WTC11 (cell line): ENCODE measurements at regions not wholly inside any gene's neighbourhood (a gene's known extent, or its start where the extent isn't known, plus 50 kb on each side); places are given as distances from the start of the nearest gene placed in this dataset.

Source experiments
- ATAC-seq: fragments of 200-7000 bp; cut with Tn5 transposase; 2 replicates; pipeline ENCODE4 v1.10.0; 2021; ENCODE audit warnings: mild to moderate bottlenecking, moderate library complexity
- CTCF ChIA-PET: fragments of 300-600 bp; sonication (Branson Sonifier 250); formaldehyde crosslinking; loops from one replicate; lab custom pipeline; 2021; ENCODE audit warnings: antibody characterized with exemption; lab: Charles Lee
- POLR2A ChIA-PET: fragments of 350-600 bp; sonication (Branson Sonifier 250); formaldehyde crosslinking; loops from one replicate; lab custom pipeline; 2021; ENCODE audit warnings: antibody characterized with exemption; lab: Charles Lee
- DNase-seq: peaks from one replicate; pipeline ENCODE4 v3.0.0; 2021; ENCODE audit warnings: low spot score
- H3K27ac Mint-ChIP-seq: 2 replicates; pipeline ENCODE4 v1.8.0; 2021; ENCODE audit warnings: mixed read lengths
- H3K27me3 Mint-ChIP-seq: 2 replicates; pipeline ENCODE4 v1.8.0; 2021; ENCODE audit warnings: low read depth, mild to moderate bottlenecking, moderate library complexity, mixed read lengths
- H3K36me3 Mint-ChIP-seq: 2 replicates; pipeline ENCODE4 v1.8.0; 2021; ENCODE audit warnings: mixed read lengths
- H3K4me1 Mint-ChIP-seq: 2 replicates; pipeline ENCODE4 v1.8.0; 2022; ENCODE audit warnings: mixed read lengths
- H3K4me3 Mint-ChIP-seq: 2 replicates; pipeline ENCODE4 v1.8.0; 2021; ENCODE audit warnings: mild to moderate bottlenecking, moderate library complexity, mixed read lengths
- H3K9me3 Mint-ChIP-seq: 2 replicates; pipeline ENCODE4 v1.8.0; 2021; ENCODE audit warnings: mixed read lengths
- ATF1 ChIP-seq: sonication (generic); formaldehyde crosslinking; IDR thresholded peaks from 2 replicates; pipeline ENCODE4 v1.8.1; 2023; ENCODE audit warnings: mild to moderate bottlenecking, moderate library complexity, missing genetic modification reagents
- CDX4 ChIP-seq: fragments of 250-450 bp; sonication (Bioruptor Pico); IDR thresholded peaks from 2 replicates; pipeline ENCODE4 v1.9.0; 2021; ENCODE audit warnings: moderate library complexity, mild to moderate bottlenecking, inconsistent platforms, borderline replicate concordance
- CREB1 ChIP-seq: sonication (generic); formaldehyde crosslinking; IDR thresholded peaks from 2 replicates; pipeline ENCODE4 v1.8.0; 2023; ENCODE audit warnings: mild to moderate bottlenecking, missing genetic modification reagents
- E2F1 ChIP-seq: sonication (generic); formaldehyde crosslinking; IDR thresholded peaks from 2 replicates; pipeline ENCODE4 v1.8.0; 2022; ENCODE audit warnings: mild to moderate bottlenecking, missing genetic modification reagents
- E2F4 ChIP-seq: sonication (generic); formaldehyde crosslinking; IDR thresholded peaks from 2 replicates; pipeline ENCODE4 v1.8.1; 2022; ENCODE audit warnings: low read depth, mild to moderate bottlenecking, moderate library complexity, missing genetic modification reagents, borderline replicate concordance
- ESRRA ChIP-seq: sonication (generic); formaldehyde crosslinking; IDR thresholded peaks from 2 replicates; pipeline ENCODE4 v1.8.1; 2022; ENCODE audit warnings: mild to moderate bottlenecking, missing genetic modification reagents, borderline replicate concordance
- ETV6 ChIP-seq: sonication (generic); formaldehyde crosslinking; IDR thresholded peaks from 2 replicates; pipeline ENCODE4 v1.8.1; 2022; ENCODE audit warnings: mild to moderate bottlenecking, missing genetic modification reagents
- GTF2I ChIP-seq: fragments of 250-450 bp; sonication (Bioruptor Pico); conservative IDR thresholded peaks from 2 replicates; pipeline ENCODE4 v1.4.0; 2021; ENCODE audit warnings: mild to moderate bottlenecking
- HMGA2 ChIP-seq: fragments of 250-450 bp; sonication (Bioruptor Pico); IDR thresholded peaks from 2 replicates; pipeline ENCODE4 v1.4.0; 2021; ENCODE audit warnings: mild to moderate bottlenecking, moderate library complexity
- NR3C1 ChIP-seq: sonication (generic); formaldehyde crosslinking; conservative IDR thresholded peaks from 2 replicates; pipeline ENCODE4 v1.8.1; 2023; ENCODE audit warnings: low read depth, mild to moderate bottlenecking, missing genetic modification reagents
- PRRX2 ChIP-seq: fragments of 250-450 bp; sonication (Bioruptor Pico); IDR thresholded peaks from 2 replicates; pipeline ENCODE4 v1.8.0; 2021; ENCODE audit warnings: mild to moderate bottlenecking
- SOX15 ChIP-seq: fragments of 250-450 bp; sonication (Bioruptor Pico); IDR thresholded peaks from 2 replicates; pipeline ENCODE4 v1.9.0; 2021; ENCODE audit warnings: mild to moderate bottlenecking
- TCF7 ChIP-seq: sonication (generic); formaldehyde crosslinking; IDR thresholded peaks from 2 replicates; pipeline ENCODE4 v1.8.0; 2022; ENCODE audit warnings: mild to moderate bottlenecking, low read depth, missing genetic modification reagents, moderate library complexity
- TEAD1 ChIP-seq: sonication (generic); formaldehyde crosslinking; IDR thresholded peaks from 2 replicates; pipeline ENCODE4 v1.8.0; 2022; ENCODE audit warnings: mild to moderate bottlenecking, missing genetic modification reagents
- ZNF138 ChIP-seq: sonication (generic); formaldehyde crosslinking; conservative IDR thresholded peaks from 2 replicates; pipeline ENCODE4 v1.8.1; 2022; ENCODE audit warnings: mild to moderate bottlenecking, moderate library complexity, missing genetic modification reagents
- ZNF317 ChIP-seq: sonication (generic); formaldehyde crosslinking; IDR thresholded peaks from 2 replicates; pipeline ENCODE4 v1.8.1; 2023; ENCODE audit warnings: low read depth, mild to moderate bottlenecking, moderate library complexity, missing genetic modification reagents, borderline replicate concordance
- ZNF416 ChIP-seq: fragments of 250-450 bp; sonication (Bioruptor Pico); IDR thresholded peaks from 2 replicates; pipeline ENCODE4 v1.9.0; 2021; ENCODE audit warnings: mild to moderate bottlenecking, inconsistent platforms
- ZNF423 ChIP-seq: fragments of 250-450 bp; sonication (Bioruptor Pico); IDR thresholded peaks from 2 replicates; pipeline ENCODE4 v2.1.2; 2022; ENCODE audit warnings: mild to moderate bottlenecking, moderate library complexity
- ZNF425 ChIP-seq: fragments of 250-450 bp; sonication (Bioruptor Pico); conservative IDR thresholded peaks from 2 replicates; pipeline ENCODE4 v1.9.0; 2021; ENCODE audit warnings: mild to moderate bottlenecking
- TF ChIP-seq, protein P1 (sequence below): sonication (generic); formaldehyde crosslinking; IDR thresholded peaks from 2 replicates; pipeline ENCODE4 v1.8.1; 2022; ENCODE audit warnings: mild to moderate bottlenecking, missing genetic modification reagents, moderate library complexity, borderline replicate concordance
- TF ChIP-seq, protein P2 (sequence below): fragments of 250-450 bp; sonication (Bioruptor Pico); IDR thresholded peaks from 2 replicates; pipeline ENCODE4 v1.9.0; 2021; ENCODE audit warnings: mild to moderate bottlenecking
- TF ChIP-seq, protein P3 (sequence below): sonication (generic); formaldehyde crosslinking; IDR thresholded peaks from 2 replicates; pipeline ENCODE4 v1.8.1; 2023; ENCODE audit warnings: mild to moderate bottlenecking, missing genetic modification reagents
- TF ChIP-seq, protein P4 (sequence below): sonication (generic); formaldehyde crosslinking; IDR thresholded peaks from 2 replicates; pipeline ENCODE4 v1.8.0; 2023; ENCODE audit warnings: missing genetic modification reagents
- TF ChIP-seq, protein P5 (sequence below): sonication (generic); formaldehyde crosslinking; IDR thresholded peaks from 2 replicates; pipeline ENCODE4 v1.8.0; 2022; ENCODE audit warnings: mild to moderate bottlenecking, missing genetic modification reagents

DNA sequence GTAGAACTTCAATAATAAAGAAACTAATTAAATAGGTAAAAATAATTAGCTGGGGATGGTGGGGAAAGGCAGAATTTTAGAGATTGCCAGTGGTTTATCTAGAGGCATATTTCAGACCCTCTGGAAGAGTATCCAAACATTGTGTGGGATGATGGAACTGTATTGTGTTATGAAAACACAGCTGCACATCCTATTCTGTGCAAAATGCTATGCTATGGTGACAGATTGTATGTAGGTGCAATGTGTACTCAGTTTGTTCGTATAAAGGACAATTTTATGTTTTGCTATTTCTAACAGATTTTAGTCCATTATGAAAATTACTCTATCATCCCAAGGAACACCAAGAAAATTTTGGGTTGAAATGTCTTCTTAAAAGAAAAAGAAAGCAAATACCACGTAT lies 1054.7 kb downstream of the PDHA2 start (continued):
- no peak for TF ChIP-seq E2F4
- TF ChIP-seq PRRX2 (CRISPR knock-in tag) = no peak
- no peak for TF ChIP-seq ETV6 (CRISPR knock-in tag)
- TF ChIP-seq ZNF317 (CRISPR knock-in tag) = no peak
- TF ChIP-seq ZNF138 (CRISPR knock-in tag) = no peak
- no peak for TF ChIP-seq ZNF423 (CRISPR knock-in tag)
- TF ChIP-seq ATF1 (CRISPR knock-in tag) = no peak

DNA sequence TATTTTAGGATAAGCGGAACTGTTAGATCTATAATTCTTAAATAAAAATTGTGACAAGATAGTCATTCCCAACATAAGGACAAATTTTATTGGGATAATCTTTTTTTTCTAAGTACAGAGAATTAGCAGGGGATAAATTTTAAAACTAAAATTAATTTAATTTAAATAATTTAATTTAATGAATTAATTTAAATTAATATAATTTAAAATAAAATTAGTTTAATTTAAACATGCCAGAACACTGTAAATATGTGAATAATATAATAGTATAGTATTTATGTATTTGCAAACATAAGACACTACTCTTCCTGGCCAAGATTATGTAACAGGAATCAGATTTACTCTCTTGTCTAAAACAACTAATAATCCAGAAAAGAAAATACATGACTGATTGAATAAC lies 1055.9 kb downstream of the PDHA2 start:
- no peak for TF ChIP-seq TCF7 (CRISPR knock-in tag)
- peak; percentile 92 for TF ChIP-seq HMGA2 (CRISPR knock-in tag)
- TF ChIP-seq, protein P1, sequence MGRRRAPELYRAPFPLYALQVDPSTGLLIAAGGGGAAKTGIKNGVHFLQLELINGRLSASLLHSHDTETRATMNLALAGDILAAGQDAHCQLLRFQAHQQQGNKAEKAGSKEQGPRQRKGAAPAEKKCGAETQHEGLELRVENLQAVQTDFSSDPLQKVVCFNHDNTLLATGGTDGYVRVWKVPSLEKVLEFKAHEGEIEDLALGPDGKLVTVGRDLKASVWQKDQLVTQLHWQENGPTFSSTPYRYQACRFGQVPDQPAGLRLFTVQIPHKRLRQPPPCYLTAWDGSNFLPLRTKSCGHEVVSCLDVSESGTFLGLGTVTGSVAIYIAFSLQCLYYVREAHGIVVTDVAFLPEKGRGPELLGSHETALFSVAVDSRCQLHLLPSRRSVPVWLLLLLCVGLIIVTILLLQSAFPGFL (CRISPR knock-in tag) = no peak
- TF ChIP-seq, protein P2, sequence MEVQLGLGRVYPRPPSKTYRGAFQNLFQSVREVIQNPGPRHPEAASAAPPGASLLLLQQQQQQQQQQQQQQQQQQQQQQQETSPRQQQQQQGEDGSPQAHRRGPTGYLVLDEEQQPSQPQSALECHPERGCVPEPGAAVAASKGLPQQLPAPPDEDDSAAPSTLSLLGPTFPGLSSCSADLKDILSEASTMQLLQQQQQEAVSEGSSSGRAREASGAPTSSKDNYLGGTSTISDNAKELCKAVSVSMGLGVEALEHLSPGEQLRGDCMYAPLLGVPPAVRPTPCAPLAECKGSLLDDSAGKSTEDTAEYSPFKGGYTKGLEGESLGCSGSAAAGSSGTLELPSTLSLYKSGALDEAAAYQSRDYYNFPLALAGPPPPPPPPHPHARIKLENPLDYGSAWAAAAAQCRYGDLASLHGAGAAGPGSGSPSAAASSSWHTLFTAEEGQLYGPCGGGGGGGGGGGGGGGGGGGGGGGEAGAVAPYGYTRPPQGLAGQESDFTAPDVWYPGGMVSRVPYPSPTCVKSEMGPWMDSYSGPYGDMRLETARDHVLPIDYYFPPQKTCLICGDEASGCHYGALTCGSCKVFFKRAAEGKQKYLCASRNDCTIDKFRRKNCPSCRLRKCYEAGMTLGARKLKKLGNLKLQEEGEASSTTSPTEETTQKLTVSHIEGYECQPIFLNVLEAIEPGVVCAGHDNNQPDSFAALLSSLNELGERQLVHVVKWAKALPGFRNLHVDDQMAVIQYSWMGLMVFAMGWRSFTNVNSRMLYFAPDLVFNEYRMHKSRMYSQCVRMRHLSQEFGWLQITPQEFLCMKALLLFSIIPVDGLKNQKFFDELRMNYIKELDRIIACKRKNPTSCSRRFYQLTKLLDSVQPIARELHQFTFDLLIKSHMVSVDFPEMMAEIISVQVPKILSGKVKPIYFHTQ (CRISPR knock-in tag) = no peak
- TF ChIP-seq E2F1 (CRISPR knock-in tag) = no peak
- TF ChIP-seq, protein P3, sequence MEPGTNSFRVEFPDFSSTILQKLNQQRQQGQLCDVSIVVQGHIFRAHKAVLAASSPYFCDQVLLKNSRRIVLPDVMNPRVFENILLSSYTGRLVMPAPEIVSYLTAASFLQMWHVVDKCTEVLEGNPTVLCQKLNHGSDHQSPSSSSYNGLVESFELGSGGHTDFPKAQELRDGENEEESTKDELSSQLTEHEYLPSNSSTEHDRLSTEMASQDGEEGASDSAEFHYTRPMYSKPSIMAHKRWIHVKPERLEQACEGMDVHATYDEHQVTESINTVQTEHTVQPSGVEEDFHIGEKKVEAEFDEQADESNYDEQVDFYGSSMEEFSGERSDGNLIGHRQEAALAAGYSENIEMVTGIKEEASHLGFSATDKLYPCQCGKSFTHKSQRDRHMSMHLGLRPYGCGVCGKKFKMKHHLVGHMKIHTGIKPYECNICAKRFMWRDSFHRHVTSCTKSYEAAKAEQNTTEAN = no peak
- no peak for TF ChIP-seq NR3C1 (CRISPR knock-in tag)
- TF ChIP-seq, protein P4, sequence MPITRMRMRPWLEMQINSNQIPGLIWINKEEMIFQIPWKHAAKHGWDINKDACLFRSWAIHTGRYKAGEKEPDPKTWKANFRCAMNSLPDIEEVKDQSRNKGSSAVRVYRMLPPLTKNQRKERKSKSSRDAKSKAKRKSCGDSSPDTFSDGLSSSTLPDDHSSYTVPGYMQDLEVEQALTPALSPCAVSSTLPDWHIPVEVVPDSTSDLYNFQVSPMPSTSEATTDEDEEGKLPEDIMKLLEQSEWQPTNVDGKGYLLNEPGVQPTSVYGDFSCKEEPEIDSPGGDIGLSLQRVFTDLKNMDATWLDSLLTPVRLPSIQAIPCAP (CRISPR knock-in tag) = no peak
- Mint-ChIP-seq H3K36me3 (no peaks in the 10 kb centered on the region), H3K27ac (no peak overlapping the region), H3K4me3 (no peak overlapping the region), H3K9me3 (no peaks in the 10 kb centered on the region), H3K27me3 (no peaks in the 10 kb centered on the region), H3K4me1 (no peaks in the 10 kb centered on the region; the same call in 1 of the 2 replicates)
- no peak for DNase-seq
- ChIA-PET POLR2A (no interaction called here), CTCF (no interaction called here)
- no peak for ATAC-seq

DNA sequence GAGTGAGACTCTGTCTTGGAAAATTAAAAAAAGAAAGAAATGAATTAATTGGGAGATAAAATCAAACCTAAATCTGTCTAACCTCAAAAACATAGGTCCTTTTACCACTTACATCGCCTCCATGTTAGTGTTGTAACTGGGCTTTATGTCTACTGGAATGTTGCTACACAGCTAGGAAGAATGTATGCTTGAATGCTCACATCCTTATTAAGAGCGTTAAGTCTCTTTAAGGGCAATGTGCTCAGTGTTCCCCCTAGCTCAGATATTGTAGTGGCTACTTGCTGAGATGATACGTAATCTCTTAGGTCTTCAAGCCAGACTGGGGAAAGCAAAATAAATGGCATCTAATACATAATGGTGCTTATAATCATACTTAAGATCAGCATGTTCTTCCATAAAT lies 1072.8 kb downstream of the PDHA2 start:
- Mint-ChIP-seq H3K9me3 (no peaks in the 10 kb centered on the region), H3K27ac (no peak overlapping the region), H3K27me3 (no peaks in the 10 kb centered on the region), H3K36me3 (no peaks in the 10 kb centered on the region), H3K4me1 (peaks cover 10% of the 10 kb centered on the region), H3K4me3 (no peak overlapping the region)
- no peak for DNase-seq
- ChIA-PET POLR2A (no interaction called here), CTCF (no interaction called here)
- no peak for ATAC-seq
- TF ChIP-seq SOX15 (CRISPR knock-in tag) = no peak
- TF ChIP-seq GTF2I (CRISPR knock-in tag) = no peak
- TF ChIP-seq TEAD1 (CRISPR knock-in tag) = no peak
- no peak for TF ChIP-seq CREB1 (CRISPR knock-in tag)
- no peak for TF ChIP-seq ZNF425 (CRISPR knock-in tag)
- no peak for TF ChIP-seq CDX4
- TF ChIP-seq, protein P5, sequence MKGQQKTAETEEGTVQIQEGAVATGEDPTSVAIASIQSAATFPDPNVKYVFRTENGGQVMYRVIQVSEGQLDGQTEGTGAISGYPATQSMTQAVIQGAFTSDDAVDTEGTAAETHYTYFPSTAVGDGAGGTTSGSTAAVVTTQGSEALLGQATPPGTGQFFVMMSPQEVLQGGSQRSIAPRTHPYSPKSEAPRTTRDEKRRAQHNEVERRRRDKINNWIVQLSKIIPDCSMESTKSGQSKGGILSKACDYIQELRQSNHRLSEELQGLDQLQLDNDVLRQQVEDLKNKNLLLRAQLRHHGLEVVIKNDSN (CRISPR knock-in tag) = no peak
- TF ChIP-seq ESRRA (CRISPR knock-in tag) = no peak
- TF ChIP-seq ZNF416 (CRISPR knock-in tag) = no peak
